GM12878 (cell line): ENCODE measurements at regions not wholly inside any gene's neighbourhood (a gene's known extent, or its start where the extent isn't known, plus 50 kb on each side); places are given as distances from the start of the nearest gene placed in this dataset.

Source experiments
- ATAC-seq: fragments of 200-7000 bp; cut with Tn5 transposase; 3 replicates; pipeline ENCODE4 v1.9.1; 2020; ENCODE audit warnings: mild to moderate bottlenecking, moderate library complexity
- BruUV-seq: library from RNA; stranded (reverse); fragments of 400-500 nt; replicated peaks from 2 replicates; lab custom pipeline; 2021; lab: Mats Ljungman, UMichigan
- CTCF ChIA-PET: fragments of 300-600 bp; sonication (Branson Sonifier 250); formaldehyde crosslinking; extraction: SDS; loops from one replicate; lab custom pipeline; 2021; ENCODE audit warnings: inconsistent platforms; lab: Yijun Ruan, JAX
- POLR2A ChIA-PET: fragments of 350-600 bp; formaldehyde crosslinking; extraction: SDS; loops from one replicate; lab custom pipeline; 2021; ENCODE audit warnings: inconsistent platforms; lab: Charles Lee
- RAD21 ChIA-PET: fragments of 300-600 bp; sonication (Branson Sonifier 250); formaldehyde crosslinking; loops from one replicate; lab custom pipeline; 2023; ENCODE audit warnings: antibody characterized with exemption; ENCODE audit not compliant: unreplicated experiment; lab: Charles Lee
- SMC1A ChIA-PET: fragments of 300-600 bp; sonication (Branson Sonifier 250); formaldehyde crosslinking; loops from one replicate; lab custom pipeline; 2023; ENCODE audit not compliant: unreplicated experiment, uncharacterized antibody; lab: Charles Lee
- DNase-seq: peaks from one replicate; pipeline ENCODE4 v3.0.0-alpha.2; 2011; ENCODE audit warnings: low read depth, low spot score
- FAIRE-seq: peaks from 3 replicates; lab custom pipeline; 2011; peaks lifted over from hg19 to GRCh38; lab: Jason Lieb, UNC
- H2AFZ ChIP-seq: 2 replicates; pipeline ENCODE4 v1.6.0; 2011; ENCODE audit warnings: low read depth, low read length, control low read depth; ENCODE audit not compliant: control insufficient read depth
- H3K27ac ChIP-seq: 2 replicates; pipeline ENCODE4 v1.5.1; 2011; ENCODE audit warnings: control low read depth; ENCODE audit not compliant: control insufficient read depth, insufficient read depth
- H3K27me3 ChIP-seq, 2 experiments: replicated peaks in 1 of 2; 2 replicates each; pipeline versions ENCODE4 v1.6.0 to v1.6.1; 2011; ENCODE audit warnings: low read length in 1 of 2; ENCODE audit not compliant: control insufficient read depth in 2 of 2, insufficient read depth in 2 of 2
- H3K36me3 ChIP-seq, 2 experiments: 2 replicates each; pipeline ENCODE4 v1.5.1; 2011; ENCODE audit warnings: low read length in 1 of 2; ENCODE audit not compliant: control insufficient read depth in 2 of 2, insufficient read depth in 2 of 2
- H3K4me1 ChIP-seq: 2 replicates; pipeline ENCODE4 v1.6.1; 2011; ENCODE audit warnings: mild to moderate bottlenecking, low read length, moderate library complexity, mixed read lengths; ENCODE audit not compliant: control insufficient read depth, insufficient read depth
- H3K4me2 ChIP-seq: 2 replicates; pipeline ENCODE4 v1.6.0; 2011; ENCODE audit warnings: control low read depth; ENCODE audit not compliant: control insufficient read depth, insufficient read depth
- H3K4me3 ChIP-seq: fragments of 200-600 bp; sonication (generic); 2 replicates; pipeline ENCODE4 v1.5.1; 2016
- H3K79me2 ChIP-seq: 2 replicates; pipeline ENCODE4 v1.6.0; 2011; ENCODE audit warnings: low read length; ENCODE audit not compliant: control insufficient read depth, insufficient read depth
- H3K9ac ChIP-seq: 2 replicates; pipeline ENCODE4 v1.8.0; 2011; ENCODE audit warnings: low read length, control low read depth, mixed read lengths; ENCODE audit not compliant: control insufficient read depth, insufficient read depth
- H3K9me3 ChIP-seq: replicated peaks from 3 replicates; pipeline ENCODE4 v1.5.1; 2011; ENCODE audit warnings: mild to moderate bottlenecking, low read length; ENCODE audit not compliant: control insufficient read depth, insufficient read depth
- H4K20me1 ChIP-seq: 2 replicates; pipeline ENCODE4 v1.6.0; 2011; ENCODE audit not compliant: control insufficient read depth, insufficient read depth
- CBFB ChIP-seq: IDR thresholded peaks from 2 replicates; pipeline ENCODE4 v1.6.1; 2016; ENCODE audit warnings: antibody characterized with exemption, low read depth
- CHD1 ChIP-seq: IDR thresholded peaks from 2 replicates; pipeline ENCODE4 v1.6.1; 2012; ENCODE audit warnings: low read depth, low read length, improper control_type of control experiment
- CREM ChIP-seq: IDR thresholded peaks from 2 replicates; pipeline ENCODE4 v1.6.1; 2014; ENCODE audit warnings: antibody characterized with exemption, low read depth
- EGR1 ChIP-seq, 2 experiments: IDR thresholded peaks; 1 replicate in 1 of 2; 2 replicates in 1 of 2; pipeline ENCODE4 v1.6.1; 2011 to 2012; ENCODE audit warnings: low read depth in 2 of 2, low read length in 2 of 2, borderline replicate concordance in 1 of 2, mild to moderate bottlenecking in 1 of 2, moderate library complexity in 1 of 2
- FOXM1 ChIP-seq: IDR thresholded peaks from 2 replicates; pipeline ENCODE4 v1.6.1; 2012; ENCODE audit warnings: low read depth, mild to moderate bottlenecking, inconsistent platforms, low read length, moderate library complexity
- GABPA ChIP-seq: IDR thresholded peaks from 2 replicates; pipeline ENCODE4 v1.6.1; 2014; ENCODE audit warnings: antibody characterized with exemption, low read depth, mild to moderate bottlenecking, inconsistent platforms
- HDAC2 ChIP-seq: fragments of 200-600 bp; sonication (generic); IDR thresholded peaks from 2 replicates; pipeline ENCODE4 v1.6.1; 2017
- KAT2A ChIP-seq: conservative IDR thresholded peaks from 2 replicates; pipeline ENCODE4 v1.6.1; 2011; ENCODE audit warnings: low read depth, low read length; ENCODE audit not compliant: control insufficient read depth
- NBN ChIP-seq: fragments of 450-650 bp; IDR thresholded peaks from 2 replicates; pipeline ENCODE4 v1.6.1; 2016
- NFYB ChIP-seq: IDR thresholded peaks from 2 replicates; pipeline ENCODE4 v1.6.1; 2011; ENCODE audit warnings: low read depth, mild to moderate bottlenecking, low read length, improper control_type of control experiment, moderate library complexity; ENCODE audit not compliant: insufficient read depth
- NR2C1 ChIP-seq: fragments of 450-650 bp; IDR thresholded peaks from 2 replicates; pipeline ENCODE4 v1.6.1; 2017; ENCODE audit warnings: antibody characterized with exemption, mild to moderate bottlenecking, moderate library complexity
- NRF1 ChIP-seq: conservative IDR thresholded peaks from 2 replicates; pipeline ENCODE4 v1.6.1; 2011; ENCODE audit warnings: mild to moderate bottlenecking, low read depth, low read length, improper control_type of control experiment
- PAX5 ChIP-seq: IDR thresholded peaks from 2 replicates; pipeline ENCODE4 v1.6.1; 2011; ENCODE audit warnings: low read depth, low read length, borderline replicate concordance
- SIN3A ChIP-seq: IDR thresholded peaks from 2 replicates; pipeline ENCODE4 v1.6.1; 2012; ENCODE audit warnings: low read depth, low read length, improper control_type of control experiment
- WGBS: methylation state at CpG from one replicate; pipeline ENCODE4 v1.1.6; 2016; ENCODE audit warnings: low lambda C conversion rate; ENCODE audit not compliant: insufficient replicate concordance, insufficient coverage; ENCODE audit errors: missing lambda C conversion rate; 5-methylcytosine and 5-hydroxymethylcytosine counted together
- in situ Hi-C: fragments of 300-500 bp; cut with MboI; formaldehyde crosslinking; loops from 9 replicates; pipeline ENCODE4 v1.14.3; 2018; ENCODE audit warnings: mixed read lengths
- intact Hi-C: fragments of 100-400 bp; cut with micrococcal nuclease; formaldehyde crosslinking; loops from one replicate; pipeline ENCODE4 v1.14.2; 2022; ENCODE audit not compliant: unreplicated experiment
- TF ChIP-seq, protein P1 (sequence below): fragments of 450-650 bp; conservative IDR thresholded peaks from 2 replicates; pipeline ENCODE4 v1.6.1; 2017; ENCODE audit warnings: mild to moderate bottlenecking, moderate library complexity
- TF ChIP-seq, protein P2 (sequence below), 3 experiments: IDR thresholded peaks in 2 of 3; conservative IDR thresholded peaks in 1 of 3; 2 replicates each; pipeline ENCODE4 v1.5.1; 2011; ENCODE audit warnings: low read depth in 3 of 3, low read length in 3 of 3, mild to moderate bottlenecking in 3 of 3, control low read depth in 2 of 3, moderate library complexity in 2 of 3, inconsistent platforms in 1 of 3, mixed read lengths in 1 of 3; ENCODE audit not compliant: control insufficient read depth in 2 of 3, insufficient read depth in 1 of 3; ENCODE audit errors: extremely low read depth in 1 of 3
- TF ChIP-seq, protein P3 (sequence below): IDR thresholded peaks from 2 replicates; pipeline ENCODE4 v1.6.1; 2011; ENCODE audit warnings: mild to moderate bottlenecking, low read depth, low read length, moderate library complexity; ENCODE audit not compliant: insufficient replicate concordance

DNA sequence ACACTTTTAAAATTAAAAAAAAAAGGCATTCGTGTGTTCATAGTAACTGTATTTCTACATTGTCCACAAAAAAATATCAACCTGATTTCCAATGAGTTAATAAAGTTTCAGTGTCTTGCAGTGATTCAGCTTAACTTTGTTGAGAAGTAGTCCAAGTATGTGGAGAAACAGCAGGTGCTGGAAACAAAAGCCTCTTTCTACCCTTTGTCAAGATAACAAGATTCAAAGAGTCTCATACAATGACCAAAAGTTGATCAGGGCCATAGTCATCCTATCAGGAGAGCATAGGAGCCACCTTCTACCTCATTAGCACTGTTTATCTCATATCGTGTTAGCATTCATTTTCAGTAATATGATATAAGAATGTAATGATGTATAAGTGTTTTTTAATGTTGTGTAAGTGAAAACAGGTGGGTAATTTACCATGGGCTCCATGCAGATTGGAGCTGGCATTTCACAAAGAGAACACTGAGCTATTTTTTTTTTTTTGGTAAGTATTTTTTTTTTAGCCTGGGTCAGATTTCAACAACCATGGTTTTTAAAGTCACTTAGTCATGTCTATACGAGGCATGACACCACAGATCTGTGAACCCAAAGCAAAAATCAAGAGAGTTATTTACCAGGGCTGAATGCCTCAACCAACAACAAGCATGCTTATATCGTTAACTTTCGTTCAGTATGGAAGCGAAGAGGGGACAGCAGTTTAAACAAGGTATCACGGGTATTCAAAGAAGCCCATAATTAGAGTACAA lies 165.0 kb upstream of the ZNF521 start:
- H3K27ac ChIP-seq, result no peak overlapping the region
- ChIA-PET RAD21 (interaction anchor here (0.6 kb wide), 1 partner anchor 13 kb away, joined by 3 read pairs; no protein-coding TSS in a partner anchor), CTCF (interaction anchor here (0.6 to 1.6 kb wide), 2 partner anchors 9 to 373 kb away, joined by 3 read pairs; no protein-coding TSS in a partner anchor), POLR2A (no interaction called here), SMC1A (interaction anchor here (0.9 kb wide), 1 partner anchor 14 kb away, joined by 3 read pairs; no protein-coding TSS in a partner anchor)
- no peaks in the 10 kb centered on the region for H3K36me3 ChIP-seq
- BruUV-seq, result no TSS peak
- in situ Hi-C loops, result no loop called here
- DNase-seq, result no peak
- no peak for ATAC-seq
- WGBS, result 38% methylated on average over 7 of the region's 7 CpGs
- no peak overlapping the region for H3K4me3 ChIP-seq
- no peaks in the 10 kb centered on the region for H3K4me1 ChIP-seq
- intact Hi-C loops, result no loop called here
- no peak overlapping the region for H3K4me2 ChIP-seq
- FAIRE-seq, result no peak
- no peaks in the 10 kb centered on the region for H3K9me3 ChIP-seq
- no peak for TF ChIP-seq PAX5
- TF ChIP-seq, protein P1, sequence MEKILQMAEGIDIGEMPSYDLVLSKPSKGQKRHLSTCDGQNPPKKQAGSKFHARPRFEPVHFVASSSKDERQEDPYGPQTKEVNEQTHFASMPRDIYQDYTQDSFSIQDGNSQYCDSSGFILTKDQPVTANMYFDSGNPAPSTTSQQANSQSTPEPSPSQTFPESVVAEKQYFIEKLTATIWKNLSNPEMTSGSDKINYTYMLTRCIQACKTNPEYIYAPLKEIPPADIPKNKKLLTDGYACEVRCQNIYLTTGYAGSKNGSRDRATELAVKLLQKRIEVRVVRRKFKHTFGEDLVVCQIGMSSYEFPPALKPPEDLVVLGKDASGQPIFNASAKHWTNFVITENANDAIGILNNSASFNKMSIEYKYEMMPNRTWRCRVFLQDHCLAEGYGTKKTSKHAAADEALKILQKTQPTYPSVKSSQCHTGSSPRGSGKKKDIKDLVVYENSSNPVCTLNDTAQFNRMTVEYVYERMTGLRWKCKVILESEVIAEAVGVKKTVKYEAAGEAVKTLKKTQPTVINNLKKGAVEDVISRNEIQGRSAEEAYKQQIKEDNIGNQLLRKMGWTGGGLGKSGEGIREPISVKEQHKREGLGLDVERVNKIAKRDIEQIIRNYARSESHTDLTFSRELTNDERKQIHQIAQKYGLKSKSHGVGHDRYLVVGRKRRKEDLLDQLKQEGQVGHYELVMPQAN, result no peak
- no peak for TF ChIP-seq NRF1
- no peak for TF ChIP-seq SIN3A
- no peak for TF ChIP-seq CBFB
- TF ChIP-seq NR2C1, result no peak
- TF ChIP-seq NFYB, result no peak
- no peak for TF ChIP-seq EGR1 (IDR thresholded peaks at IDR 0.05; ENCODE audit: borderline replicate concordance in 1 of 2, low read depth in 2 of 2, low read length in 2 of 2)
- no peak for TF ChIP-seq HDAC2
- TF ChIP-seq NBN, result no peak
- TF ChIP-seq CREM, result no peak
- no peak for TF ChIP-seq GABPA
- TF ChIP-seq, protein P2, sequence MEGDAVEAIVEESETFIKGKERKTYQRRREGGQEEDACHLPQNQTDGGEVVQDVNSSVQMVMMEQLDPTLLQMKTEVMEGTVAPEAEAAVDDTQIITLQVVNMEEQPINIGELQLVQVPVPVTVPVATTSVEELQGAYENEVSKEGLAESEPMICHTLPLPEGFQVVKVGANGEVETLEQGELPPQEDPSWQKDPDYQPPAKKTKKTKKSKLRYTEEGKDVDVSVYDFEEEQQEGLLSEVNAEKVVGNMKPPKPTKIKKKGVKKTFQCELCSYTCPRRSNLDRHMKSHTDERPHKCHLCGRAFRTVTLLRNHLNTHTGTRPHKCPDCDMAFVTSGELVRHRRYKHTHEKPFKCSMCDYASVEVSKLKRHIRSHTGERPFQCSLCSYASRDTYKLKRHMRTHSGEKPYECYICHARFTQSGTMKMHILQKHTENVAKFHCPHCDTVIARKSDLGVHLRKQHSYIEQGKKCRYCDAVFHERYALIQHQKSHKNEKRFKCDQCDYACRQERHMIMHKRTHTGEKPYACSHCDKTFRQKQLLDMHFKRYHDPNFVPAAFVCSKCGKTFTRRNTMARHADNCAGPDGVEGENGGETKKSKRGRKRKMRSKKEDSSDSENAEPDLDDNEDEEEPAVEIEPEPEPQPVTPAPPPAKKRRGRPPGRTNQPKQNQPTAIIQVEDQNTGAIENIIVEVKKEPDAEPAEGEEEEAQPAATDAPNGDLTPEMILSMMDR (IDR thresholded peaks at IDR 0.05 in 2 of 3, conservative IDR thresholded peaks at IDR 0.05 in 1 of 3; ENCODE audit: control insufficient read depth in 2 of 3, extremely low read depth in 1 of 3, insufficient read depth in 1 of 3, low read depth in 3 of 3, low read length in 3 of 3), result no peak
- no peak for TF ChIP-seq CHD1
- no peak for TF ChIP-seq KAT2A
- TF ChIP-seq, protein P3, sequence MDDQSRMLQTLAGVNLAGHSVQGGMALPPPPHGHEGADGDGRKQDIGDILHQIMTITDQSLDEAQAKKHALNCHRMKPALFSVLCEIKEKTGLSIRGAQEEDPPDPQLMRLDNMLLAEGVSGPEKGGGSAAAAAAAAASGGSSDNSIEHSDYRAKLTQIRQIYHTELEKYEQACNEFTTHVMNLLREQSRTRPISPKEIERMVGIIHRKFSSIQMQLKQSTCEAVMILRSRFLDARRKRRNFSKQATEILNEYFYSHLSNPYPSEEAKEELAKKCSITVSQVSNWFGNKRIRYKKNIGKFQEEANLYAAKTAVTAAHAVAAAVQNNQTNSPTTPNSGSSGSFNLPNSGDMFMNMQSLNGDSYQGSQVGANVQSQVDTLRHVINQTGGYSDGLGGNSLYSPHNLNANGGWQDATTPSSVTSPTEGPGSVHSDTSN, result no peak
- TF ChIP-seq FOXM1, result no peak
- no peak overlapping the region for H3K9ac ChIP-seq
- no peaks in the 10 kb centered on the region for H3K27me3 ChIP-seq
- H3K79me2 ChIP-seq, result no peaks in the 10 kb centered on the region
- no peaks in the 10 kb centered on the region for H4K20me1 ChIP-seq
- no peak overlapping the region for H2AFZ ChIP-seq
